ENCODE measurements at regions not wholly inside any gene's neighbourhood (a gene's known extent, or its start where the extent isn't known, plus 50 kb on each side); places are given as distances from the start of the nearest gene placed in this dataset.

- FAIRE-seq (no peak), DNase-seq (ENCODE audit: extremely low spot score, insufficient read length, low read depth) (no peak)
These were observed 167.2 kb upstream of the IRF2BP2 start for GRCh38 chr1:234776876-234777855.

- no peak for FAIRE-seq
- no peak for DNase-seq (ENCODE audit: extremely low spot score, insufficient read length, low read depth)
These were observed 166.4 kb upstream of the IRF2BP2 start for GRCh38 chr1:234776256-234776875.

- DNase-seq (ENCODE audit: extremely low spot score, insufficient read length, low read depth) (no peak), FAIRE-seq (no peak)
These were observed 165.7 kb upstream of the IRF2BP2 start for GRCh38 chr1:234775477-234776246.

- FAIRE-seq: no peak
These were observed 165.0 kb upstream of the IRF2BP2 start for GRCh38 chr1:234774971-234775370.

GRCh38 chr1:234773936-234774677 lies 164.1 kb upstream of the IRF2BP2 start:
- FAIRE-seq (no peak), DNase-seq (ENCODE audit: extremely low spot score, insufficient read length, low read depth) (no peak)

More at GRCh38 chr1:234774971-234775370, 165.0 kb upstream of the IRF2BP2 start:
- DNase-seq (ENCODE audit: extremely low spot score, insufficient read length, low read depth): no peak

GRCh38 chr1:234772345-234773147 lies 162.6 kb upstream of the IRF2BP2 start:
- FAIRE-seq (peak; percentile 96), DNase-seq (ENCODE audit: extremely low spot score, insufficient read length, low read depth) (peak; percentile 71)

GRCh38 chr1:234771642-234772344 lies 161.8 kb upstream of the IRF2BP2 start:
- DNase-seq (ENCODE audit: extremely low spot score, insufficient read length, low read depth) (no peak), FAIRE-seq (no peak)

- FAIRE-seq (no peak), DNase-seq (ENCODE audit: extremely low spot score, insufficient read length, low read depth) (no peak)
These were observed 161.1 kb upstream of the IRF2BP2 start for GRCh38 chr1:234770924-234771540.

- FAIRE-seq (no peak), DNase-seq (ENCODE audit: extremely low spot score, insufficient read length, low read depth) (no peak)
These were observed 160.2 kb upstream of the IRF2BP2 start for GRCh38 chr1:234769986-234770795.

- DNase-seq (ENCODE audit: extremely low spot score, insufficient read length, low read depth) (no peak), FAIRE-seq (no peak)
These were observed 159.5 kb upstream of the IRF2BP2 start for GRCh38 chr1:234769284-234769985.

GRCh38 chr1:234768569-234769283 lies 158.7 kb upstream of the IRF2BP2 start:
- no peak for DNase-seq (ENCODE audit: extremely low spot score, insufficient read length, low read depth)
- FAIRE-seq: no peak

- DNase-seq (ENCODE audit: extremely low spot score, insufficient read length, low read depth) (no peak), FAIRE-seq (peak; percentile 36)
These were observed 158.2 kb upstream of the IRF2BP2 start for GRCh38 chr1:234768171-234768568.

- no peak for DNase-seq (ENCODE audit: extremely low spot score, insufficient read length, low read depth)
- FAIRE-seq: no peak
These were observed 155.7 kb upstream of the IRF2BP2 start for GRCh38 chr1:234765672-234766071.

GRCh38 chr1:234765181-234765580 lies 155.2 kb upstream of the IRF2BP2 start:
- FAIRE-seq (no peak), DNase-seq (ENCODE audit: extremely low spot score, insufficient read length, low read depth) (no peak)

GRCh38 chr1:234763910-234764309 lies 153.9 kb upstream of the IRF2BP2 start:
- DNase-seq (ENCODE audit: extremely low spot score, insufficient read length, low read depth) (no peak), FAIRE-seq (no peak)

- no peak for DNase-seq (ENCODE audit: extremely low spot score, insufficient read length, low read depth)
- FAIRE-seq: no peak
These were observed 153.4 kb upstream of the IRF2BP2 start for GRCh38 chr1:234763367-234763766.

Measured in GM18507 (cell line).